H1 (cell line): ENCODE measurements at regions not wholly inside any gene's neighbourhood (a gene's known extent, or its start where the extent isn't known, plus 50 kb on each side); places are given as distances from the start of the nearest gene placed in this dataset.

ENCODE experiments used
- CTCF ChIA-PET: fragments of 300-600 bp; sonication (Branson Sonifier 250); formaldehyde crosslinking; loops from one replicate; lab custom pipeline; 2021; ENCODE audit not compliant: partially characterized antibody; lab: Charles Lee
- POLR2A ChIA-PET: fragments of 300-600 bp; sonication (Branson Sonifier 250); formaldehyde crosslinking; loops from one replicate; lab custom pipeline; 2021; ENCODE audit warnings: inconsistent platforms; ENCODE audit not compliant: partially characterized antibody; lab: Charles Lee
- DNase-seq, 2 experiments: peaks; one replicate each; pipeline versions ENCODE4 v3.0.0 to v3.0.0-alpha.2; 2010 to 2022; ENCODE audit warnings: low spot score in 2 of 2, low read depth in 1 of 2, mixed read lengths in 1 of 2
- FAIRE-seq: peaks from 2 replicates; lab custom pipeline; 2011; peaks lifted over from hg19 to GRCh38; lab: Jason Lieb, UNC
- H2AFZ ChIP-seq: 2 replicates; pipeline ENCODE4 v1.8.1; 2012; ENCODE audit warnings: low read length, inconsistent platforms
- H2AK5ac ChIP-seq: 2 replicates; pipeline ENCODE4 v1.6.1; 2013; ENCODE audit warnings: low read depth, low read length
- H2BK120ac ChIP-seq: replicated peaks from 2 replicates; pipeline ENCODE3; 2013; ENCODE audit warnings: low read depth, low read length, inconsistent platforms
- H2BK12ac ChIP-seq: 2 replicates; pipeline ENCODE4 v1.6.1; 2013; ENCODE audit warnings: low read depth, low read length
- H2BK15ac ChIP-seq: 2 replicates; pipeline ENCODE4 v1.6.1; 2013; ENCODE audit warnings: low read length
- H2BK20ac ChIP-seq: 2 replicates; pipeline ENCODE4 v1.6.1; 2013; ENCODE audit warnings: low read length
- H2BK5ac ChIP-seq: 2 replicates; pipeline ENCODE4 v1.6.1; 2013; ENCODE audit warnings: low read depth, low read length
- H3K14ac ChIP-seq: 2 replicates; pipeline ENCODE4 v1.6.1; 2013; ENCODE audit warnings: inconsistent platforms; ENCODE audit not compliant: insufficient read length
- H3K18ac ChIP-seq: 2 replicates; pipeline ENCODE4 v1.6.1; 2013; ENCODE audit warnings: low read length; ENCODE audit errors: extremely low read depth
- H3K23ac ChIP-seq: 2 replicates; pipeline ENCODE4 v1.6.1; 2013; ENCODE audit warnings: inconsistent platforms; ENCODE audit not compliant: insufficient read length
- H3K23me2 ChIP-seq: 2 replicates; pipeline ENCODE4 v1.6.1; 2013; ENCODE audit warnings: low read depth, low read length
- H3K27ac ChIP-seq: 2 replicates; pipeline ENCODE4 v1.6.1; 2011; ENCODE audit warnings: low read depth, low read length, inconsistent platforms
- H3K27me3 ChIP-seq, 4 experiments: replicated peaks in 1 of 4; 1 replicate in 1 of 4; 2 replicates in 3 of 4; pipeline versions ENCODE4 v1.6.1 to v1.8.1; 2011 to 2013; ENCODE audit warnings: low read length in 3 of 4, mild to moderate bottlenecking in 3 of 4, inconsistent platforms in 2 of 4, mixed read lengths in 2 of 4, moderate library complexity in 1 of 4; ENCODE audit not compliant: control insufficient read depth in 3 of 4, insufficient read depth in 3 of 4; ENCODE audit errors: extremely low read depth in 1 of 4
- H3K36me3 ChIP-seq, 4 experiments: 2 replicates each; pipeline versions ENCODE4 v1.6.1 to v1.8.1; 2011 to 2013; ENCODE audit warnings: mild to moderate bottlenecking in 4 of 4, low read length in 3 of 4, moderate library complexity in 2 of 4, control low read depth in 1 of 4, inconsistent platforms in 1 of 4; ENCODE audit not compliant: insufficient read depth in 4 of 4, control insufficient read depth in 2 of 4
- H3K4ac ChIP-seq: replicated peaks from 2 replicates; pipeline ENCODE3; 2013; ENCODE audit warnings: low read length, low read depth, mixed read lengths, inconsistent platforms; ENCODE audit not compliant: insufficient read length
- H3K4me1 ChIP-seq, 4 experiments: replicated peaks in 1 of 4; 1 replicate in 1 of 4; 2 replicates in 3 of 4; pipeline versions ENCODE4 v1.6.1 to v1.8.1; 2011 to 2013; ENCODE audit warnings: low read length in 3 of 4, inconsistent platforms in 2 of 4, mixed read lengths in 1 of 4; ENCODE audit not compliant: insufficient read depth in 4 of 4, control insufficient read depth in 3 of 4
- H3K4me2 ChIP-seq, 2 experiments: 2 replicates each; pipeline versions ENCODE4 v1.6.1 to v1.8.1; 2011 to 2013; ENCODE audit warnings: low read depth in 2 of 2, low read length in 2 of 2, control low read depth in 1 of 2, inconsistent platforms in 1 of 2, mild to moderate bottlenecking in 1 of 2; ENCODE audit not compliant: insufficient read depth in 1 of 2
- H3K4me3 ChIP-seq, 4 experiments: fragments of 200-600, 300-600 bp in 1 of 4; sonication (generic), shearing (Covaris generic), sonication (Bioruptor Twin) in 1 of 4; 2 replicates each; pipeline versions ENCODE4 v1.5.1 to v1.8.1; 2011 to 2016; ENCODE audit warnings: low read length in 4 of 4, low read depth in 3 of 4, control low read depth in 2 of 4, inconsistent platforms in 2 of 4, mild to moderate bottlenecking in 2 of 4, mixed read lengths in 1 of 4, moderate library complexity in 1 of 4; ENCODE audit not compliant: insufficient read depth in 2 of 4; ENCODE audit errors: extremely low read depth in 1 of 4
- H3K56ac ChIP-seq: replicated peaks from 2 replicates; pipeline ENCODE3; 2013; ENCODE audit warnings: low read depth, mild to moderate bottlenecking, mixed read lengths, low read length, inconsistent platforms; ENCODE audit not compliant: insufficient read length
- H3K79me1 ChIP-seq: 2 replicates; pipeline ENCODE4 v1.6.1; 2013; ENCODE audit warnings: low read depth, low read length, control low read depth
- H3K79me2 ChIP-seq, 2 experiments: 2 replicates each; pipeline versions ENCODE4 v1.6.1 to v1.8.1; 2012 to 2013; ENCODE audit warnings: low read length in 2 of 2, mild to moderate bottlenecking in 2 of 2, inconsistent platforms in 1 of 2; ENCODE audit not compliant: insufficient read depth in 2 of 2, control insufficient read depth in 1 of 2
- H3K9ac ChIP-seq, 4 experiments: replicated peaks in 1 of 4; 1 replicate in 1 of 4; 2 replicates in 3 of 4; pipeline versions ENCODE4 v1.6.1 to v1.8.1; 2011 to 2013; ENCODE audit warnings: low read depth in 3 of 4, low read length in 3 of 4, control low read depth in 2 of 4, mild to moderate bottlenecking in 2 of 4, moderate library complexity in 2 of 4, inconsistent platforms in 1 of 4; ENCODE audit errors: extremely low read depth in 1 of 4
- H3K9me3 ChIP-seq, 2 experiments: 2 replicates each; pipeline versions ENCODE4 v1.6.1 to v1.8.1; 2012 to 2013; ENCODE audit warnings: mild to moderate bottlenecking in 2 of 2, moderate library complexity in 2 of 2, control low read depth in 1 of 2, inconsistent platforms in 1 of 2, low read depth in 1 of 2, low read length in 1 of 2, mixed read lengths in 1 of 2; ENCODE audit not compliant: insufficient read depth in 2 of 2
- H4K20me1 ChIP-seq, 2 experiments: replicated peaks in 1 of 2; 2 replicates each; pipeline versions ENCODE3 to v1.8.1; 2011 to 2013; ENCODE audit warnings: inconsistent platforms in 2 of 2, low read length in 2 of 2, mild to moderate bottlenecking in 1 of 2; ENCODE audit not compliant: insufficient read depth in 2 of 2, control insufficient read depth in 1 of 2
- H4K5ac ChIP-seq: 2 replicates; pipeline ENCODE4 v1.6.1; 2013; ENCODE audit warnings: low read length, low read depth, mixed read lengths, inconsistent platforms; ENCODE audit not compliant: insufficient read length
- H4K8ac ChIP-seq: 2 replicates; pipeline ENCODE4 v1.8.0; 2013; ENCODE audit warnings: mild to moderate bottlenecking, moderate library complexity, low read length, inconsistent platforms; ENCODE audit not compliant: insufficient read depth; ENCODE audit errors: extremely low read depth
- H4K91ac ChIP-seq: replicated peaks from 2 replicates; pipeline ENCODE3; 2013; ENCODE audit warnings: low read length, mixed read lengths, inconsistent platforms; ENCODE audit not compliant: insufficient read length
- ASH2L ChIP-seq: fragments of 200-600, 300-600 bp; sonication (generic); IDR thresholded peaks from one replicate; pipeline ENCODE4 v1.7.1; 2017; ENCODE audit warnings: low read length
- BRCA1 ChIP-seq: IDR thresholded peaks from 2 replicates; pipeline ENCODE4 v1.6.1; 2012; ENCODE audit warnings: low read depth, low read length, improper control_type of control experiment
- CBX5 ChIP-seq: fragments of 300-800, 300-1000 bp; sonication (generic); IDR thresholded peaks from 2 replicates; pipeline ENCODE4 v1.7.1; 2016; ENCODE audit warnings: antibody characterized with exemption, low read length, low read depth
- CBX8 ChIP-seq: fragments of 300-800, 300-1000 bp; sonication (generic); IDR thresholded peaks from 2 replicates; pipeline ENCODE4 v1.7.1; 2016; ENCODE audit warnings: low read depth, low read length, borderline replicate concordance
- CHD1 ChIP-seq: IDR thresholded peaks from 2 replicates; pipeline ENCODE4 v1.6.1; 2012; ENCODE audit warnings: low read depth, low read length, improper control_type of control experiment
- GABPA ChIP-seq: IDR thresholded peaks from 2 replicates; pipeline ENCODE4 v1.6.1; 2011; ENCODE audit warnings: mild to moderate bottlenecking, low read length, moderate library complexity, borderline replicate concordance; ENCODE audit not compliant: insufficient read depth
- KDM4A ChIP-seq: IDR thresholded peaks from one replicate; pipeline ENCODE4 v1.7.1; 2012; ENCODE audit warnings: low read depth, mild to moderate bottlenecking, moderate library complexity, low read length, inconsistent platforms; ENCODE audit not compliant: severe bottlenecking
- KDM5A ChIP-seq: fragments of 200-600 bp; IDR thresholded peaks from 2 replicates; pipeline ENCODE4 v1.7.1; 2012; ENCODE audit warnings: mild to moderate bottlenecking, low read length, inconsistent platforms, mixed read lengths
- NRF1 ChIP-seq: IDR thresholded peaks from 2 replicates; pipeline ENCODE4 v1.6.1; 2011; ENCODE audit warnings: mild to moderate bottlenecking, low read depth, low read length, improper control_type of control experiment
- POLR2A ChIP-seq, 2 experiments: IDR thresholded peaks; 1 replicate in 1 of 2; 2 replicates in 1 of 2; pipeline ENCODE4 v1.6.1; 2011; ENCODE audit warnings: low read depth in 2 of 2, low read length in 2 of 2, mild to moderate bottlenecking in 2 of 2; ENCODE audit errors: control extremely low read depth in 1 of 2
- POU5F1 ChIP-seq: IDR thresholded peaks from 2 replicates; pipeline ENCODE4 v1.6.1; 2011; ENCODE audit warnings: low read depth, mild to moderate bottlenecking, low read length, moderate library complexity
- SUZ12 ChIP-seq: fragments of 200-600 bp; sonication (generic); IDR thresholded peaks from 2 replicates; pipeline ENCODE4 v1.6.1; 2012; ENCODE audit warnings: mild to moderate bottlenecking, inconsistent platforms, low read length, moderate library complexity, mixed read lengths
- TAF1 ChIP-seq: IDR thresholded peaks from 2 replicates; pipeline ENCODE4 v1.6.1; 2011; ENCODE audit warnings: mild to moderate bottlenecking, low read depth, low read length
- TCF12 ChIP-seq: IDR thresholded peaks from 2 replicates; pipeline ENCODE4 v1.6.1; 2011; ENCODE audit warnings: low read depth, mild to moderate bottlenecking, low read length
- YY1 ChIP-seq: IDR thresholded peaks from 2 replicates; pipeline ENCODE4 v1.6.1; 2011; ENCODE audit warnings: low read depth, mild to moderate bottlenecking, low read length
- WGBS, 2 experiments: shearing (Covaris generic) in 1 of 2; methylation state at CpG; one replicate each; pipeline versions ENCODE4 v1.1.6 to v1.1.7; 2013 to 2015; ENCODE audit warnings: low lambda C conversion rate in 2 of 2, mixed read lengths in 2 of 2, inconsistent platforms in 1 of 2, low coverage in 1 of 2, missing lambda C conversion rate in 1 of 2; ENCODE audit not compliant: insufficient replicate concordance in 2 of 2, insufficient coverage in 1 of 2, insufficient read length in 1 of 2; ENCODE audit errors: extremely low coverage in 1 of 2, missing lambda C conversion rate in 1 of 2; 5-methylcytosine and 5-hydroxymethylcytosine counted together
- TF ChIP-seq, protein P1 (sequence below): IDR thresholded peaks from 2 replicates; pipeline ENCODE4 v1.6.1; 2011; ENCODE audit warnings: low read depth, mild to moderate bottlenecking, low read length; ENCODE audit not compliant: insufficient read depth

DNA sequence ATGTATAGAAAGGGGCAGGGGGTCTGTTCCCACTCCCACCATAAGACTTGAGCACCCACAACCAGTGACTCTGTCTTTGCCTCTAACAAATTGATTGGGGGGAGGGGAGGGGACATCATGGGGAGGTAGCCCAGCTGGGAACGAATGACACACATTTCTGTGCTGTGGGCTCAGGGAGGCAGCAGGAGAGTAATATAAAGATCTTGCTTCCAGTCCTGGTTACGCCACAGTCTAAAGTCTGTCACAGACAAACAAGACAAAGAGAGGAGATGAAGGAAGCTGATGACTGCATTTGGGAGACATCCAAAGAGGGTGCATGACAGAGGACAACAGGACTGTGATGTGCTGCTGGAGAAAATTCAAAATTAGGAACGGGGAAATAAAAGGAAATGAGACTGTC is 153.9 kb downstream of the ACTR3B start:
- Histone ChIP-seq H2BK12ac (no peak overlapping the region), H3K36me3 (no peaks in the 10 kb centered on the region; a peak in 1 of 8 replicates), H2BK5ac (no peak overlapping the region), H3K18ac (no peak overlapping the region), H3K23me2 (peaks cover 19% of the 10 kb centered on the region; the same call in 1 of the 2 replicates), H3K4me3 (no peak overlapping the region), H3K4ac (no peak overlapping the region), H3K4me2 (no peak overlapping the region), H3K79me2 (no peaks in the 10 kb centered on the region), H3K14ac (no peak overlapping the region), H4K8ac (no peak overlapping the region), H2BK120ac (no peak overlapping the region), H4K5ac (no peak overlapping the region), H3K27ac (no peak overlapping the region), H3K79me1 (no peaks in the 10 kb centered on the region), H2AK5ac (no peak overlapping the region), H3K23ac (no peak overlapping the region), H3K9me3 (peaks cover 0 to 11% of the 10 kb centered on the region in 2 experiments; a peak in 1 of 4 replicates), H3K4me1 (peaks cover 0 to 3% (median 0%) of the 10 kb centered on the region in 4 experiments; a peak in 1 of 7 replicates), H4K91ac (no peak overlapping the region), H4K20me1 (peaks cover 0 to 17% of the 10 kb centered on the region in 2 experiments), H3K56ac (no peak overlapping the region), H3K9ac (no peak overlapping the region), H2BK20ac (no peak overlapping the region), H2AFZ (no peak overlapping the region), H2BK15ac (no peak overlapping the region), H3K27me3 (no peaks in the 10 kb centered on the region; a peak in 1 of 7 replicates)
- ChIA-PET POLR2A (interaction anchor here (1.3 kb wide), 1 partner anchor 10 kb away, joined by 5 read pairs; no protein-coding TSS in a partner anchor), CTCF (no interaction called here)
- 75% methylated on average over 2 of the region's 3 CpGs; no CpG with 5 or more reads in 1 of the 2 experiments for WGBS, 2 experiments
- DNase-seq (no peak), FAIRE-seq (no peak)
- TF ChIP-seq ASH2L (no peak), YY1 (no peak), KDM5A (no peak), KDM4A (no peak), GABPA (no peak), BRCA1 (no peak), SUZ12 (no peak), POU5F1 (no peak), NRF1 (no peak), TAF1 (no peak), CBX5 (no peak), CBX8 (no peak), CHD1 (no peak), TCF12 (no peak), POLR2A (IDR thresholded peaks at IDR 0.05; ENCODE audit: control extremely low read depth in 1 of 2, low read depth in 2 of 2, low read length in 2 of 2) (no peak)
- TF ChIP-seq, protein P1, sequence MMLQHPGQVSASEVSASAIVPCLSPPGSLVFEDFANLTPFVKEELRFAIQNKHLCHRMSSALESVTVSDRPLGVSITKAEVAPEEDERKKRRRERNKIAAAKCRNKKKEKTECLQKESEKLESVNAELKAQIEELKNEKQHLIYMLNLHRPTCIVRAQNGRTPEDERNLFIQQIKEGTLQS = no peak
